ENCODE measurements at regions not wholly inside any gene's neighbourhood (a gene's known extent, or its start where the extent isn't known, plus 50 kb on each side); places are given as distances from the start of the nearest gene placed in this dataset.

- TF ChIP-seq CTCF (IDR thresholded peaks at IDR 0.05) = no peak
- no peak for TF ChIP-seq ZFX (IDR thresholded peaks at IDR 0.05; ENCODE audit: borderline replicate concordance)
Observed at GRCh38 chr5:17065458-17065857, 129.4 kb upstream of the MYO10 start.

All from 22Rv1 (cell line).